ENCODE measurements at regions not wholly inside any gene's neighbourhood (a gene's known extent, or its start where the extent isn't known, plus 50 kb on each side); places are given as distances from the start of the nearest gene placed in this dataset.

DNA sequence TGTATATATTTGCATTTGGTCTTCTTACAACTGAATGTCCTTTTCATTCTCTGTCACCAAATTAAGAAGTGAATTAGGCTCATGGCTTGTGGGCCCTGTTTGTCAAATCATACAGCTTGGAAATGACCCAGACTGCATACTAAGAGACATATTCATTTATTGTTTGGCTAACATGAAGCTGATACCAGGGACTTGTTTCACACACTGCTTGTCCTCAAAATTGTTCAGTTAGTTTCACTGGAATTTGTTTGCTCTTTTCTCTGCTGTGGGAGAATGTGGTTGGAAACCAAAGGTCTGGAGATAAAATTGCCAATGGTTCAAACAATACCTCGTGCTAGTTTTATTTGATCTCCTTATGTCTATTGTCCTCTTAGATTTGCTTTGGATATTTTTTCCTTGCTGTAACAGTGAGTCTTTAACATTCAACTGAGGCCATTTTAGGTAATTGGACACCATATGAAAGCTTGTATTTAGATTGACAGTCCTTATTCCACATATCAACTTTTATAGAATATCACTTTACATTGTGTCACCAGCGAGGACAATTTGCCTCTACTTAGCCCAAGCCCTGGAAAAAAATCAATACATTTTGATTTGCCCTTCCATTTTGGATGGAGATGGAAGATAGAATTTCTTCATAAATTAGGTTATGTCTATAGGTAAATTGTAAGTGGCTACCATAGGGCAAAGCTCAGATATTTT is 144.3 kb upstream of the MTAP start:
- no peak for DNase-seq (ENCODE audit: extremely low spot score)
- TF ChIP-seq HDGF (IDR thresholded peaks at IDR 0.05; ENCODE audit: borderline replicate concordance) (no peak), FOXA1 (IDR thresholded peaks at IDR 0.05) (no peak), LEF1 (IDR thresholded peaks at IDR 0.05; ENCODE audit: borderline replicate concordance) (no peak), ARNT (IDR thresholded peaks at IDR 0.05) (no peak), SP1 (IDR thresholded peaks at IDR 0.05) (no peak), BHLHE40 (IDR thresholded peaks at IDR 0.05; ENCODE audit: borderline replicate concordance) (no peak), FOXM1 (IDR thresholded peaks at IDR 0.05; ENCODE audit: borderline replicate concordance) (no peak), FOXK2 (IDR thresholded peaks at IDR 0.05) (no peak), CTBP1 (IDR thresholded peaks at IDR 0.05; ENCODE audit: borderline replicate concordance) (0 out of 2 replicates have a peak, but pooled peaks have one; percentile 36), L3MBTL2 (conservative IDR thresholded peaks at IDR 0.05) (0 out of 2 replicates have a peak, but pooled peaks have one; percentile 29), ZNF384 (IDR thresholded peaks at IDR 0.05) (no peak), TARDBP (IDR thresholded peaks at IDR 0.05) (no peak)
- TF ChIP-seq, protein P1, sequence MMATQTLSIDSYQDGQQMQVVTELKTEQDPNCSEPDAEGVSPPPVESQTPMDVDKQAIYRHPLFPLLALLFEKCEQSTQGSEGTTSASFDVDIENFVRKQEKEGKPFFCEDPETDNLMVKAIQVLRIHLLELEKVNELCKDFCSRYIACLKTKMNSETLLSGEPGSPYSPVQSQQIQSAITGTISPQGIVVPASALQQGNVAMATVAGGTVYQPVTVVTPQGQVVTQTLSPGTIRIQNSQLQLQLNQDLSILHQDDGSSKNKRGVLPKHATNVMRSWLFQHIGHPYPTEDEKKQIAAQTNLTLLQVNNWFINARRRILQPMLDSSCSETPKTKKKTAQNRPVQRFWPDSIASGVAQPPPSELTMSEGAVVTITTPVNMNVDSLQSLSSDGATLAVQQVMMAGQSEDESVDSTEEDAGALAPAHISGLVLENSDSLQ (IDR thresholded peaks at IDR 0.05) = peak; percentile 96
- CTCF ChIA-PET = no interaction called here
- POLR2A ChIA-PET = no interaction called here

DNA sequence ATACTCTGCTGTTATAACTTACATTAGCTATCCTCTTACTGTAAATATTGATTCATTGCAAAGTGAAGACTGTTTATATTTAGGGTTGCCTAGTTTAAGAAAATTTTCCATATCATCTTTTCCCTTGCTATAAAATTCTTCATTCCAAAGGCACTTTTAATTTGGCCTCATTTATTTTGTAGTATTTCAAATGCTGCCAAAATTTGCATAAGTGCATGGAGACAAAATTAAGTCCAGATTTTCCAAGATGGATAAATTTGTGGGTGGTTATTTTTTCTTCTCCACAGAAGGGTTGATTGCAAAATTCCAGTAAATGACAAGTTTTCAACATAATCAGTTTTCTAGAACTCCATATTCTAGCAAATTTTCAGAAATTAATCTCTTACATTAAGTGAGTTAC is 141.5 kb upstream of the MTAP start:
- no peak for DNase-seq (ENCODE audit: extremely low spot score)
- CTCF ChIA-PET = interaction anchor here (0.6 kb wide), 1 partner anchor 82 kb away, joined by 3 read pairs; no protein-coding TSS in a partner anchor
- POLR2A ChIA-PET = no interaction called here
- no peak for TF ChIP-seq ARNT (IDR thresholded peaks at IDR 0.05)

DNA sequence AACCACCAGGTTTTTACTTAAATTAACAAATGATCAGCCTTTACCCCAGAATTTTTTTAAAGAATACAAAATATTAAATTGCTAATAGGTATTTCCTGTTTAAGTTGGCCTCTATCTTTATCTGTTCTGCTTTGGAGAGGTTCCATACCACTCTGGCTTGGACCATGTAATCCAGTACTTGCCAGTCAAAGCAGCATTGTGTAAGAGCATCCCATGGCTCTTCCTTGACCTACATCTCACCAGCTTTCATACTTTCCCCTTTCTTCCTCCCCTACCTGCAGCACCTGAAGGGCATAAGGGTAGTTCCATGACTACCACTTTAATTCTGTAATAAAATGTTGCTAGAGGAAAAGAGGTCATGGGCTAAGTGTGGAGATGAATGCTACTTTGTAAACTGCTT is 140.8 kb upstream of the MTAP start:
- ChIA-PET POLR2A (no interaction called here), CTCF (interaction anchor here (0.6 kb wide), 1 partner anchor 83 kb away, joined by 3 read pairs; no protein-coding TSS in a partner anchor)
- no peak for TF ChIP-seq ZNF384 (IDR thresholded peaks at IDR 0.05)
- TF ChIP-seq ARNT (IDR thresholded peaks at IDR 0.05) = no peak
- TF ChIP-seq NFRKB (IDR thresholded peaks at IDR 0.05) = no peak
- TF ChIP-seq, protein P1 (IDR thresholded peaks at IDR 0.05) = no peak
- no peak for TF ChIP-seq FOXM1 (IDR thresholded peaks at IDR 0.05; ENCODE audit: borderline replicate concordance)
- TF ChIP-seq BHLHE40 (IDR thresholded peaks at IDR 0.05; ENCODE audit: borderline replicate concordance) = no peak
- no peak for TF ChIP-seq LEF1 (IDR thresholded peaks at IDR 0.05; ENCODE audit: borderline replicate concordance)
- TF ChIP-seq CTBP1 (IDR thresholded peaks at IDR 0.05; ENCODE audit: borderline replicate concordance) = no peak
- no peak for TF ChIP-seq SP1 (IDR thresholded peaks at IDR 0.05)
- no peak for TF ChIP-seq L3MBTL2 (conservative IDR thresholded peaks at IDR 0.05)
- no peak for TF ChIP-seq FOXK2 (IDR thresholded peaks at IDR 0.05)
- TF ChIP-seq TARDBP (IDR thresholded peaks at IDR 0.05) = no peak
- TF ChIP-seq HDGF (IDR thresholded peaks at IDR 0.05; ENCODE audit: borderline replicate concordance) = no peak
- TF ChIP-seq FOXA1 (IDR thresholded peaks at IDR 0.05) = no peak
- no peak for TF ChIP-seq ELF4 (IDR thresholded peaks at IDR 0.05)
- TF ChIP-seq SUZ12 (IDR thresholded peaks at IDR 0.05) = no peak
- no peak for DNase-seq (ENCODE audit: extremely low spot score)

DNA sequence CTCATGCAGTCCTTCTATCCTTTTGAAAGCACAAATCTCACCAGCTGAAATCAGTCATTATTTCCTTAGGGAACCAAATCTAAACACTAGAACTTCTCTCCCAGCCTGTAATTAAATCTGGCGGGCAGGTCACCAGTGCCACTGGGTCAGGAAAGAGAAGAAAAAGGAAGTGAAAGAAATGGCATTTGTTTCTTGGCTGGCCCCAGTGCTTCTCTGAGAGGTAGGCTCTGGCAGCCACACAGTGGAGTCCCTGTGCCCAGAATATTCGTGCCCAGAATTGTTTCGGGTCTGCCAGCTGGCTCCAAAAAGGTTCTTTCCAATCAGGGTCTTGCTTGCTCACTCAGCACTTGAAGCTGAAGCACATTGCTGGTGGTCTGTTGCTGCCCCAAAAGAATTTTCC is 133.9 kb upstream of the MTAP start:
- TF ChIP-seq CTBP1 (IDR thresholded peaks at IDR 0.05; ENCODE audit: borderline replicate concordance) (no peak), L3MBTL2 (conservative IDR thresholded peaks at IDR 0.05) (no peak), SUZ12 (IDR thresholded peaks at IDR 0.05) (no peak), ARNT (IDR thresholded peaks at IDR 0.05) (no peak), TARDBP (IDR thresholded peaks at IDR 0.05) (no peak), HDGF (IDR thresholded peaks at IDR 0.05; ENCODE audit: borderline replicate concordance) (no peak), BHLHE40 (IDR thresholded peaks at IDR 0.05; ENCODE audit: borderline replicate concordance) (no peak), FOXK2 (IDR thresholded peaks at IDR 0.05) (no peak), SP1 (IDR thresholded peaks at IDR 0.05) (no peak), FOXM1 (IDR thresholded peaks at IDR 0.05; ENCODE audit: borderline replicate concordance) (no peak), ELF4 (IDR thresholded peaks at IDR 0.05) (no peak), ZNF384 (IDR thresholded peaks at IDR 0.05) (no peak), NFRKB (IDR thresholded peaks at IDR 0.05) (no peak), FOXA1 (IDR thresholded peaks at IDR 0.05) (no peak)
- TF ChIP-seq, protein P1 (IDR thresholded peaks at IDR 0.05) = no peak

DNA sequence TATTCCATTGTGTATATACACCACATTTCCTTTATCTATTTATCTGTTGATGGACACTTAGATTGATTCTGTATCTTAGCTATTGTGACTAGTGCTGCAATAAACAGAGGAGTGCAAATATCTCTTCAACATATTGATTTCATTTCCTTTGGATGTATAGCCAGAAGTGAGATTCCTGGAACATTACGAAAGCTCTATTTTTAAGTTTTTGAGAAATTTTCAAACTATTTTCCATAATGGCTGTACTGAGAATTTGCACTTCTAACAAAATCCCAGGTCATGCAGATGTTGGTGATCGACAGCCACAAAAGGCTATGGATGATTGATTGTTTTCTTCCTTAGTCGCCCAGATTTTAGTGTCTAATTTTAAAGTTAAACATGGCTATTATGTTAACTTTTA is 132.7 kb upstream of the MTAP start:
- CTCF ChIA-PET = no interaction called here
- TF ChIP-seq FOXA1 (IDR thresholded peaks at IDR 0.05) = no peak
- TF ChIP-seq FOXK2 (IDR thresholded peaks at IDR 0.05) = no peak
- TF ChIP-seq HDGF (IDR thresholded peaks at IDR 0.05; ENCODE audit: borderline replicate concordance) = no peak
- no peak for TF ChIP-seq SUZ12 (IDR thresholded peaks at IDR 0.05)
- TF ChIP-seq CTBP1 (IDR thresholded peaks at IDR 0.05; ENCODE audit: borderline replicate concordance) = no peak
- TF ChIP-seq NFRKB (IDR thresholded peaks at IDR 0.05) = no peak
- TF ChIP-seq ZNF384 (IDR thresholded peaks at IDR 0.05) = no peak
- no peak for TF ChIP-seq FOXM1 (IDR thresholded peaks at IDR 0.05; ENCODE audit: borderline replicate concordance)
- no peak for TF ChIP-seq TARDBP (IDR thresholded peaks at IDR 0.05)
- TF ChIP-seq, protein P1 (IDR thresholded peaks at IDR 0.05) = no peak
- no peak for TF ChIP-seq SP1 (IDR thresholded peaks at IDR 0.05)
- TF ChIP-seq LEF1 (IDR thresholded peaks at IDR 0.05; ENCODE audit: borderline replicate concordance) = no peak
- DNase-seq (ENCODE audit: extremely low spot score) = no peak
- POLR2A ChIA-PET = no interaction called here

More for the DNA sequence above, 133.9 kb upstream of the MTAP start:
- DNase-seq (ENCODE audit: extremely low spot score) = no peak
- ChIA-PET CTCF (no interaction called here), POLR2A (no interaction called here)

Measured in HEK293T (cell line).